Activated gamma-delta T cell (primary cell): ENCODE measurements at regions not wholly inside any gene's neighbourhood (a gene's known extent, or its start where the extent isn't known, plus 50 kb on each side); places are given as distances from the start of the nearest gene placed in this dataset.
"Not testable (repeated sequence)": the region's sequence is repeated elsewhere in the genome, so short reads cannot be mapped to it uniquely, and the experiment has no call there.

Source experiments
- DNase-seq: peaks from one replicate; lab custom pipeline; 2025; lab: John Stamatoyannopoulos, UW

DNA sequence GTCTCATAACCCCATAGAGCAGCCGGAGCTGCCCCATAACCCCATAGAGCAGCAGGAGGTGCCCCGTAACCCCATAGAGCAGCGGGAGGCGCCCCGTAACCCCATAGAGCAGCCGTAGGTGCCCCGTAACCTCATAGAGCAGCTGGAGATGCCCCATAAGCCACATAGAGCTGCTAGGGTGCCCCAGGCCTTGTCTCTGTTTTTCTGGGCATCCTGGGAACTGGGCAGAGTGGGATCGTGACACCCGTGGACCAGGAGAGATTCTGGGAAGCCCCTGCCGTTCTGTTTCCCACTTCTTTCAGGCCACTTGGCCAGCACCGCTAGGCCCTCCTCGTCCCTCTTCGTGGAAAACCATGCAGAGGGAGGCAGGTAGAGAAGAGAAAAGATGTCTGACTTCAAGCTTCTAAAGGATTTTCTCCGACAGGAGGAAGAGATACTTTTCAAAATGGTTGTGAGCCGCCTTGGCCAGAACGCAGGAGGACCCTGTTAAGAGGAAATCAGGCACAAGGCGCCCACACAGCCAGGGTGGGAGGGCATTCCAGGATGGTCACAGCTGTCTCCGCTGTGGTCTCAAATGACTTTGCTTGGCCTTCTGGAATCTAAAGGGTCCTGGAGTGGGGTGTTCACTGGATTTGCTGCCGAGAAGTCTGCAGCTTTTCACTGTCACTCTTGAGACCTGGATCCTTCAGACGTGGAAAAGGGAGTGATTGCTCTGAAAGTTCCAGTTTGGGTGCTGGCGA is 171.8 kb downstream of the NPIPB11 start:
- not testable (repeated sequence) for DNase-seq

DNA sequence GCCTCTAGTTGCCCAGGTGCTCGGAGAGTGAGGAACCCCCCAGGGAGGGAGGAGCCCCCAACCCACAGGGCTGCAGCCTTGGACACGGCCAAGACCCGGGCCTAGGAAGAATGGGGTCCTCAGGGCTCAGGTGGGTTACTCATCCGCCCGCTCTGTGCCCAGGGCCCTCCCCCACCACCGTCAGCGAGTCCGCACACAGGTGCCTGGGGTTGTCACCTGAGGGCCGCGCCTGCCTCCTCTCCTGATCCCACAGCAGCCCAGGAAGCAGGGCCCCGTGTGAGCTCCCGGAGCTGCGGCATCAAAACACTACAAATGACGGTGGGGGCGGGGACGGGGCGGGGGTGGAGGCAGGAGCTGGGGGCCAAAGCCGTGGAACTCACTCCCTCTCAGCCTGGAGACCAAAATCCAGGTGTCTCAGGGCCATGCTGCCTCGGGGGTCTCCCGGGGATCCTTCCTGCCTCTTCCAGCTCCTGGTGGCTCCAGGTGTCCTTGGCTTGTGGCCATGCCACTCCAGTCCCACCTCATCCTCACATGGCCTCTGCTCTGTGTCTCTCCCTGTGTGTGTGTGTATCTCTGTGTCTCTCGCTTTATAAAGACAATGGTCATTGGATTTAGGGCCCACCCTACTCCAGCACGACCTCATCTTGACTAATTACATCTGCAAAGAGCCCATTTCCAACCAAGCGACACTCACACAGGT is 172.7 kb downstream of the NPIPB11 start:
- not testable (repeated sequence) for DNase-seq

DNA sequence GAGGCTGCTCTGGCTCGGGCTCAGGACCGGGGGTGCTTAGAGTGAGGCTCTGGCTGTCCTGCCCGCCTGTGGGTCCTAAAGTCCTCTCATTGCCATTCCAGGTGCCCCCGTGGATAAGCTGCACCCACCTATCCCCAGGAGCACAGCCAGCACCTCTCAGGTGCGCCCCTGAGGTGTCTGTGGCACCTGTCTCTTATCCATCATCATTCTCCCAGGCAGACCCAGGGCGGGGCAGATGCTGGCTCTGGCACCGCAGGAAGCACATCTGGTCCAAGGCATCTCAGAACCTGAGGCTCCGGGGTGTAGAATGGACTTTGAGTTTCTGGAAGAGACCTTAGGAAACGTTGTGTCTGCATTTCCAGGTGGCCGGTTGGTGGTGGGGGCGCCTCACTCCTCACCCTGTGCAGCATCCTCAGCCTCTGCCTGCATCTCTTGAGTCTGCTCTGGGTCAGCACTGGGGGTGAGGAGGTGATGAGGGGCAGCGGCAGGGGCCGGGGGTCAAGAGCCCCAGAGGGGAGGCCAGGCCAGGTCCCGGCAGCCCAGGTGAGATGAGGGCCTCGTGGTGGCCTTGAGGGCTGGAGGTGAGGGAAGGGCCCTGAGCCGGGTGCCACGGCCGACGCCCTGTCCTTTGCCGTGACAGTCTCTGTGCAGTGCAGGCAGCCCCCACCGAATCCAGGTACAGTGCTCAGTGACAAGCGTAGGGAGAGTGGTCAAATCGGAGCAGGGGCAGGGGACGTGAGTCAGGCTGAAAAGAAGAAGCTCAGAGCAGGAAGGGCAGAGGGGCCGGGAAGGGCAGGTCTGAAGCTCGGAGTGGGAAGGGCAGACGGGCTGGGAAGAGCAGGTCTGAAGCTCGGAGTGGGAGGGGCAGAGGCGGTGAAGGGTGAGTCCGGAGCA is 173.5 kb downstream of the NPIPB11 start:
- DNase-seq: no peak

DNA sequence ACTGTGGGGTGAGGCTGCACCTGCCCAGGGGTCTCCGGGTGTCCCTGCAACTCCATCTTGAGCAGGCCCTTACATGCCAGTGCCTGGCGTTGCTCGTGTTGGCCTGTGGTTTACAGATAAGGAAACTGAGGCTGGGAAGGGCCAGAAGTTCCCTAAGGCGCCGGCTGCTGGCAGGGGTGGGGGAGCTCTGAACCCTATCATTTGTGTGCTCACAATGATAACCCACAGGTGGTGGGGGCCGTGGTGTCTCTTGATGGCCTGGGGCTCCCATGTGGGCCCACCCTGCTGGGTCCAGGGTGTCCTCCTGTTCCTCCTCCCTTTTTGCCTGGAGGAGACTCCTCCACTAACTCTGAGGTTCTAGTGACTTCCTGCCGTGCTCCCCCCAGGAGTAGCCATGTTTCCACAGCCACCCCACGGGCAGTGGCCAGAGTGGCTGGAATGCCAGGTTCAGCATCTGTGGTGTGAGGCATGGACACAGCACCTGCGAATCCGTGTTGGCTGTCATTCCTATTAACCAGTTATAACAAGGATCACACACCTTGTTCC is 174.3 kb downstream of the NPIPB11 start:
- DNase-seq: not testable (repeated sequence)

DNA sequence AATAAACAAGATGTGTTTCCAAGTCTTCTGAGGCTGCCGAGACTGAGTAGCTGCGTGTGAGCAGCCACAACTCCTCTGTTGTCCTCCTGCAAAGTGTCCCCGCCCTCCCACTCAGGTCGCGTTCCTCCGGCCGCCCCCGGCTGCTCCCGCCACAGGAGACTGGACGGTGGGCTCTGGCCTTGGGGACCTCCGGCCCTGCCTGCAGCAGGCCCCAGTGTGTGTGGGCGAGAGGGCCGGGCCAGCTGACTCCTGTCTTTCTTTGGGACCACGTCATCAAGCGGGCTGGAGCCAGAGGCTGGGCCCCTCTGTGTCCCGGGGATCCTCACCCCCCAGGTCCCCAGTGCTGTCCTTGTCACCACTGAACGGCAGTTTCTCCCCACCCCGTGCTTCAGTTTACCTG is 175.3 kb downstream of the NPIPB11 start:
- no peak for DNase-seq

DNA sequence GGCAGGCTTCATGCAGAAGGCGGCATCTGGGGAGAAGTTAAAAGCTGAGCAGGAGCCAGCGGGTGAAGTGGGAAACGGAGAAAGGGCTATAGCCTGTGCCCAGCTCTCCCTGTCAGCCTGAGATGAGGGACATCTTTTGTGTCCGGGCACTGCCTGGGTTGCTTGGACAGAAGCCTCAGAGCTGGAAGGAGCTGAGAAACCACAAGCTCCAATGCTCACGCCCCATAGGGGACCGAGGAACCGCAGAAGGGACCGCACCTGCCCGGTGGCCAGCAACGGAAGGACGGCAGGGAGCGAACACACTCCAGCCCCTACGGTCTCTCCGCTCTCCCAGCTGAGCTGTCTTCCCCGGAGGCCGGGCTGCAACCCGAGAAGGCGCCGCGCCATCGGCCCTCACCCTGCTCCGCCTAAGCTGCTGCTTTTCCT is 175.8 kb downstream of the NPIPB11 start:
- no peak for DNase-seq

DNA sequence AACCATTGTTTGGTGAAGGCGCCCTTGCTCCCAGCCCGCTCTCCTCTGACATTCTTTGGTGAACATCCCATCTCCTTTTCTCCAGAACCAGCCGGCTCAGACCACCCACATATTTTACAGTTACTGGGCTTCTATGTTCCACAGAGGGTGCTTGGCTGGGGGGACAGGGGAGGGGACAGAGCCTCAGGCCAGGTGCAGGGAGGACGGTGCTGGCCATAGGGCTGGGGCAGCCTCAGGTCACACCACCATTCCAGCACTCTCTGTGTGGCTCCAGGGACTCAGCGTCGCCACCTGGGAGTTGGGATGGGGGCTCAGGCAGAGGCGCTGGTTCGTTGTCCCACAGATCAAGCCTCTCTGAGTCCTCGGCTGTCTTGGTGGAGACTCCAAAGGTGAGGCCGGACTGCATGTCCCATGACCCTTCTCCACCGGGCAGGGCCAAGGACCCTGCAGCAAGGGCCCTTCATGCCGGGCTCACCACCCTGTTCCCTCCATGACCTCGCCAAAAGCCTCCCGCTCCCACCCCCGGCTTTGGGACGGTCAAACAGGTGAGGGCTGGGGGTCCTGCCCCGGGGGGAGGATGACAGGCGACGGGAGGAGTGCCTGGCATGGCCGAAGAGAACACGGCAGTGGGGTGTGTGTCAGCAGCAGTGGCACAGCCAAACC is 176.4 kb downstream of the NPIPB11 start:
- not testable (repeated sequence) for DNase-seq

DNA sequence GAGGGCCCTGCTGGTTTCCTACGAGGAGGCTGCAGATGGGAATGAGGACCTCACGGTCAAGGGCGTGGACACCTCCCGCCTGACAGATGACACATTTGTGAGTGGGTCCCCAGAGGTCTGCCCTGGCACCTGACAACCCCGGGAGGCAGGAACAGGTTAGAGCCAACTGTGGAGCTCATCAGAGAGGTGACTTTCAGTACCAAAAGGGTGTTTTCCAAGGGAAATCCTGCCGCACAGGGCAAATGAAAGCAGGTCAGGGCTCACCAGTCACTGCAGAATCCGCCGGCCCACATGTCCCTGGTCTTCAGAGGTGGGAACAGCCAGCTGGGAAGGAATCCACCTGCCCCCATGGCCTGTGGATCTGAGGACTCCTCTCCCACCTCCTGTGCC is 176.9 kb downstream of the NPIPB11 start:
- DNase-seq: not testable (repeated sequence)

DNA sequence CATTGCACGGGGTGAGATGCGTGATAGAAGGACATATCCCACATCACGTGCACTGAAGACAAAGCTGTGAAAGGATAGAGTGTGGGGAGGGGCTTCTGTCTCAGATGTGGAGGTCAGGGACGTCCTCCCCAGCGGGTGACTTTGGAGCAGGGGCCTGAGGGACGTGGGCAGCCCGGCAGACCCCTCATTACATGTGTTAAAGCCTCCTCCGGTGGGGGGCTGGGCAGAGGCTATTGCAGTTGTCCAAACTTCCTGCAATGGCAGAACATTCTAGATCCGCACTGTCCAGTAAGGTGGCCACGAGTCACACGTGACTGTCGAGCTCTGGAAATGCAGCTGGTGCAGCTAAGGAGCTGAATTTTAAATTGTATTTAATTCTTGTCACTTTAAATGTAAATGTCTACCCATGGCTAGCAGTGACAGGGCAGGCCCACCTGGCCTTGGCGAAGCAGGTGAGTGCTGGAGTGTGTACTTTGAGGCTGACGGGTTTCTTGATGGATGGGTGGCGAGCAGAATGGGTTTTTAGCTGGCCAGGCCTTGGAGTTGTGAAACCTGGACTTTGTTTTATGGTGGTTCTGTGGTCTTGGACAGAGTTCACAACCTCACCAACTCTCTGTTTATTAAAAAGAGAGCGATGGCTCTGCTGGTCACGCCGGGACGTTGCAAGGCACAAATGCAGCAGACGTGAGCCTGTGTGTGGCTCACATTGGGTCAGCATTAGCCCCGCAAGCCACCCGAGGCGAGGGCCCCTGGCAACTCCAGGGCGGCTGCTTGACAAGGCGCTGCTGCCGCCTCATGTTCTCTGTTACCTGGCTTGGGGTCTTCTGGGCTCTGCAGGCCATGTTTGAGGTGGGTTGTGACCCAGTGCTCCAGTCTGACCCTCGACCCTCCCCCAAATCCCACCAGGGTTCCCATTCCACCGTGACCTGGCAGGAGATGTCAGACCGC is 177.6 kb downstream of the NPIPB11 start:
- DNase-seq: not testable (repeated sequence)

DNA sequence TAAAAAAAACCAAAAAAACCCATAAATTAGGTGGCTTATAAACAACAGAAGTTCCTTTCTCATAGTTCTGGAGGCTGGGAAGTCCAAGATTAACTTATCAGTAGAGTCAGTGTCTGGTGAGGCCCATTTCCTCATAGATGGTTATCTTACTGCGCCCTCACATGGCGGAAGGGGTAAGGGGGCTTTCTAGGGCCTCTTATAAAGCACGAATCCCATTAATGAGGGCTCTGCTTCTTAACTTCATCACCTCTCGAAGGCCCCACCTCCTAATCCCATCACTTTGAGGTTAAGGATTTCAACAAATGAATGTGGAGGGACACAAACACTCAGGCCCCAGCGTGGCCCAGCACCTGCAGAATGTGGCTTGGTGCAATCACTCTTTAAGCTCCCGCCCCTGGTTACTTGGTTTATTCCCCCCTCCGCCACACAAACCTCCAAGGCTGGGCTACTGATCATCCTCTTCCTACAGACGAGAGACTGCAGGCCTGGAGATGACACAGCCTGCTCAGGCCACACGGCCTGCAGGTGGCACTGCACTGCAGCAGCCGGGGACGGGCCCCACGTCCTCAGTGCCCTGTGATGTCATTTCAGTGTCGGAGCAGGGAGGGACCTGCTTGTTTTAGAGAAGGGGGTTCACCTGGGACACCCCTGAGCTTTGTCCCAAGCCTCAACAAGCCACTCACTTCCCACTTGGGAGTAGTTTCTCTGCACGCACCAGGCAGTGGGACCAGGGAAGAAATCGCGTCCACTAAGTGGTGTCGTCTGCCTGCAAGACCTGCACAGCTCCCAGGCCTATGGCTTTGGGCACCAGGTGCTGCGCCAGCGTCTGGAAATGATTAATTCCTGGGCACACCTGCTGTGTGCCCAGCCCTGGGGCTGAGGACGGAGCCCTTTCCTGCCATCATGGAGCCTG is 178.5 kb downstream of the NPIPB11 start:
- DNase-seq: peak; percentile 26

DNA sequence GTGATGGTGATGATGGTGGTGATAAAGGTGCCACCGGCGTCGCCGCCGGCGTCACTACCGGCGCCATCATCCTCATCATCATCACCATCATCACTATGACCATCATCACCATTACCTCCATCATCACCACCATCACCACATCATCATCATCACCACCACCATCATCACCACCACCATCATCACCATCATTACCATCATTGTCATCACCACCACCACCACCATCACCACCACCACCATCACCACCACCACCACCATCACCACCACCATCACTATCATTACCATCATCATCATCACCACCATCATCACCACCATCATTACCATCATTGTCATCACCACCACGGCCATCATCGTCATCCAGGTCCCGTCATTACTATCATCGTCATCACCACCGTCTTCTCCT is 179.7 kb downstream of the NPIPB11 start:
- DNase-seq: no peak

DNA sequence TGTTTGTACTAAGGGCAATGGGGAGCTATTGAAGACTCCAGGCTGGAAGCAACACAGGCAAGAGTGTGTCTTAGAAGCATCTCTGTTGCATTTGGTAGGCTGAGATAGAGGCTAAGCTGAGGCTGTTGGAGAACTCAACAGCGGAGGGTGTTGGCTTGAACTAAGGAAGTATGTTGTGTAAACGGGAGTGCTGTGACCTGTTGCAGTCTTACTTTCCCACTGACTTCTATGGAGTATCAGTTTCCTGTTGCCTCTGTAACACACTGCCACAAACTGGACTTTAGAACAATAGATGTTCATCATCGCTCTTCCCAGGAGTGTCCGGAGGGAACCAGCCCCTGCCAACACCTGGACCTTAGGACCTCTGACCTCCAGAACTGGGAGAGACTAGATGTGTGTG is 181.8 kb downstream of the NPIPB11 start:
- DNase-seq: not testable (repeated sequence)

DNA sequence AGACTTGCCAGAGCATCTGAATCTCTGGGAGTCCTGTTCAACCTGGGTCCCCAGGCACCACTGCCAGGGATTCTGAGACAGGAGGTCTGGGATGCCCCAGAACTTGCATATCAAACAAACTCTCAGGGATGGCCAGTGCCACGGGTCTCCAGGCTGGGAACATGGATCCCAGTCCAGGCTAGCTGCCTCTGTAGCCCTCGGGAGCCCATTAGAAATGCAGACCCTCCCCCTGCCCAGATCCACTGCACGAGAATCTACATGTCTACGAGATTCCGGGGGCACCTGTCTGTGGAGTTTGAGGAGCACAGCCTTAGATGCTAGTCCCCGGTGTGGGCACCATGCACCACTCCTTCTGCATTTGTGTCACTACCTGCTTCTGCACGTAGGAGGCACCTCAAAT is 183.9 kb downstream of the NPIPB11 start:
- not testable (repeated sequence) for DNase-seq

DNA sequence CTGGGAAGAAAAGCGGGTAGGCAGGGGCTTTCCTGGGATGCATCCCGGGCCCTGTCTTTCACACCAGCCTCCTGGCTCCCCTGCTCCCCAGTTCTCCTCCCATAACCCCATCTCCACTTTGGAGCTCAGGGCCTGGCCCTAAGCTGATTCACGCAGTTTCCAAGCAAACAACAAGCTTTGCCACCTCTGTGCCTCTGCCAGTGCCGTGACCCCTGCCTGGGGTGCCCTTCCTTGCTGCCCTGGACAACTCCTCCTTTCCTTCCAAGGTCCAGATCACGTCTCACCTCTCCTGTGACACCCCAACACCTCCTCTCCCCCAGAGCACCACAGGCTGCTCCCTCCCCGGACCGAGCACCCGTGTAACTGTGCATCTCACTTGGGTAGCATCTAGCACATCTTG is 184.5 kb downstream of the NPIPB11 start:
- not testable (repeated sequence) for DNase-seq

DNA sequence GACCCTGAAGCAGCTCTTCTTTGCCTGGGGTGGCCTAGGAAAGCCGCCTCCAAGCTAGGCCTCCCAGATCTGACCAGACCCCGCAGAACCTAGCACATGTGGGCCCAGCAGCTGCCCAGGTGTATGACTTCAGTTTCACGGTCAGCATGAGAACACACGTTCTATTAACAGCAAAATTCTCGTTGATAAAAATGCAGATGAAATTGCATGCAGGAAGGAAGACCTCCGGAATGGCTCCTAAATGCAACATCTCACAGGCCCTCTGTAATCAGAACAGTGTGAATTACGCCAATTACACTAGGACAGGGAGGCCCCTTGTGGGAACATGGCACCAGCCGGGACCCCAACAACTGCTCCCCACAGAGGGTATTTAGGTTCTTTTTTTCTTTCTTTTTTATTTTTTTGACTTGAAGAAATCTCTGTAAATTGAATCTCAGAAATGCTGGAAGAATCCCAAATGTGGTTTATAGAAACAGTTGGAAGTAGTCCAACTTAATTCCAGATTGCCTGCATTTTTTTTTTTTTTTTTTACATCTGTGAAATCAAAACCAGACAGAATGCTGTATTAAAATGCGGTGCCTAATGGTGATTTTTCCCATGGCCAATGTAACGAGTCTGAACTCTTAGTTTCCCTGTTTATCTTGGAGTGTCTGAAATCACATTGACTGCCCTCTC is 185.1 kb downstream of the NPIPB11 start:
- DNase-seq: not testable (repeated sequence)

DNA sequence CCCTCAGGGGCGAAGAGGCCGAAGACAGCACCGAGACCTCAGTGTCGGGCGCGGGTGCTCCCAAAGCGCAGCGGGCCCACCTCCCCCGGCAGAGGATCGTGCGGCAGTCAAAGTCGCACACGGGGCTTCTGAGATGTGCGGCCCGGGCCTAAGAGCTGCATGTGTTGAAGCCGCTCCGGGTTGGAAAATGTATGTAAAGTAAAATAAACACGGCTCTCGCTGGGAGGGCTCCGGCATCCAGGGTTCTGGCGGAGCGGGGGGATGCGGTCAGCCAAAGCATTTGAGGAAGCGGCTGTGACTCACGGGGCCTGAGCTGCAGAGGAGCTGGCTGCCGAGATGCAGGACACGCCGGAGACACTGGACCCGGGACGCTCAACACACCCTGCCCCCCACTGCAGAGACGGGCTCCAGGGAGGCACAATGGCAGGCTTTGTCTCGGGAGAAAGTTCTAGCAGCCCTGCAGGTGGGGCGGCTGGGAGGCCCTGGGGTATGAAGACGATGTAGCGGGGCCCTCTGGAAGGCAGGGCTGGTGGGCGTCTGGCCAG is 185.8 kb downstream of the NPIPB11 start:
- not testable (repeated sequence) for DNase-seq

DNA sequence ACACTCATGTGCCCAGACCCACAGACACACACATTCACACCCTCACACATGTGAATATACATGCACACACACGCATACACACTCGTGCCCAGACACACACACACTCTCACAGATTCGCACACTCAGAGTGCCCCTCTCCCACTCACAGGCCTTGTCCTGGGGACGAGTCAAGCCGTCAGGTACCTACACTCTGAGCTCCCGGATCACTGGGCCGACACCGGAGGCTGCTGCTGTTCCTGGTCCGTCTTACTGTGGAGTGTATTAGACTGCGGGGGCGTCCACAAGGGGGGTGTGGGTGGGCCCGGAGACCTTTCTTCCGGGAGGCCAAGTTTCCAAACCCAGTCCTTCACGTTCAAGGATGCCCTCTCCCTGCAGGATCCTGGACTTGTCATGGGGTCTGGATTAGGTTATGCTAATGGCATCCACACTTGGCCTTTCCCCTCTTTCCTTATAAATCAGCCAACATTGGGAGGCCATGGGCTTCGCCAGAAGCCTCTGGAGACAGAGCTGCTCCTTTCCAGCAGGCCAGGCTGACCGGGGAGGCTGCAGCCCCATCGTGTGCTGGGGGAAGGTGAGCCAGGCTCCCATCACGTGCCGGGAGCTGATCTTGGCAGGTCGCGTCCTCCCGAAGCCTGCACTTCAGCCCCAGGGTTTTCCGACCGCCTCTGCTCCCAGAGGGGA is 186.4 kb downstream of the NPIPB11 start:
- DNase-seq: not testable (repeated sequence)

DNA sequence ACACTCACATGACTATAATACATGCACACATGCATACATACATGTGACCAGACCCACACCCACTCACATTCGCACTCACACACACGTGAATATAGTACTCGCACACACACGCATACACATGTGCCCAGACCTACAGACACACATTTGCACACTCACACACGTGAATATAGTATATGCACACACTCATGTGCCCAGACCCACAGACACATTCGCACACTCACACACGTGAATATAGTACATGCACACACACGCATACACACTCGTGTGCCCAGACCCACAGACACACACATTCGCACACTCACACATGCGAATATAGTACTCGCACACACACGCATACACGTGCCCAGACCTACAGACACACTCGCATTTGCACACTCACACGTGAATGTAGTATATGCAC is 186.9 kb downstream of the NPIPB11 start:
- not testable (repeated sequence) for DNase-seq
